ENCODE measurements at regions not wholly inside any gene's neighbourhood (a gene's known extent, or its start where the extent isn't known, plus 50 kb on each side); places are given as distances from the start of the nearest gene placed in this dataset.

DNA sequence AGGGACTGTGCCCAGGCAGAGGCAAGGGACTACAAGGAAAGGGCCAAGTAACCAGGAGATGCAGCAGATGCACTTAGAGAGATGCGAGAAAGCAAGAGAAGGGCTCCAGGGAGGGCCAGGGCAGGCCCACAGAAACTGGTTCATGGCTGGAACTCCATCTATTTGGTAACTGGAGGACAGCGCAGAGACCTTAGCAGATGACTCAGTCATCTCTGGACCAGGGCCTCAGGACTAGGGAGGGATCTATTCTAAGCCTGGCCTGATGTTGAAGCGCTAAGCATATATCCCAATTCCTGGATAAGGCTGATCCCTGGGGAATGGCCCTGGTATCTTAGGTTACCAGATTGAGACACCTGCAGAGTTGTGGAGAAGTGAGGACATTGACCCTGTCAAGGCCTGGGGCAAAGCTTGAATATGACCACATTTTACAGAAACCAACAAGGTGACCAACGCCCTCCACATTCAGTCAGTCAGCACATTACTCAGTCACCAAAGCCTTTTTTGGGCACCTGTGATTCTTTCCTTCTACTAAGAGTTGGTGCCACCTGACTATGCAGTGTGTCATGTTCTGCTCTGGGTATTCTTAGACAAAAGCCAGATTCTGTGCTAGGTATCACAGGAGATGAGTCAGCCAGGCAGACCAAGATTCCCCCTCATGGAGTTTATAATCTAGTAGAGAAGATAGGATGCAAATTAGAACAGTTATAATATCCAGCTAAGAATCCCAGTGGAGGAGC is 68.4 kb upstream of the SLCO3A1 start:
- TF ChIP-seq, protein P1, sequence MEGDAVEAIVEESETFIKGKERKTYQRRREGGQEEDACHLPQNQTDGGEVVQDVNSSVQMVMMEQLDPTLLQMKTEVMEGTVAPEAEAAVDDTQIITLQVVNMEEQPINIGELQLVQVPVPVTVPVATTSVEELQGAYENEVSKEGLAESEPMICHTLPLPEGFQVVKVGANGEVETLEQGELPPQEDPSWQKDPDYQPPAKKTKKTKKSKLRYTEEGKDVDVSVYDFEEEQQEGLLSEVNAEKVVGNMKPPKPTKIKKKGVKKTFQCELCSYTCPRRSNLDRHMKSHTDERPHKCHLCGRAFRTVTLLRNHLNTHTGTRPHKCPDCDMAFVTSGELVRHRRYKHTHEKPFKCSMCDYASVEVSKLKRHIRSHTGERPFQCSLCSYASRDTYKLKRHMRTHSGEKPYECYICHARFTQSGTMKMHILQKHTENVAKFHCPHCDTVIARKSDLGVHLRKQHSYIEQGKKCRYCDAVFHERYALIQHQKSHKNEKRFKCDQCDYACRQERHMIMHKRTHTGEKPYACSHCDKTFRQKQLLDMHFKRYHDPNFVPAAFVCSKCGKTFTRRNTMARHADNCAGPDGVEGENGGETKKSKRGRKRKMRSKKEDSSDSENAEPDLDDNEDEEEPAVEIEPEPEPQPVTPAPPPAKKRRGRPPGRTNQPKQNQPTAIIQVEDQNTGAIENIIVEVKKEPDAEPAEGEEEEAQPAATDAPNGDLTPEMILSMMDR (IDR thresholded peaks at IDR 0.05): no peak
- Mint-ChIP-seq H3K4me1 (peaks cover 4% of the 10 kb centered on the region), H3K9me3 (no peaks in the 10 kb centered on the region), H3K27me3 (ENCODE audit: low read depth, poor library complexity) (peaks cover 19% of the 10 kb centered on the region), H3K4me3 (no peak overlapping the region), H3K36me3 (ENCODE audit: low read depth) (no peaks in the 10 kb centered on the region), H3K27ac (no peak overlapping the region)
- no peak for DNase-seq

DNA sequence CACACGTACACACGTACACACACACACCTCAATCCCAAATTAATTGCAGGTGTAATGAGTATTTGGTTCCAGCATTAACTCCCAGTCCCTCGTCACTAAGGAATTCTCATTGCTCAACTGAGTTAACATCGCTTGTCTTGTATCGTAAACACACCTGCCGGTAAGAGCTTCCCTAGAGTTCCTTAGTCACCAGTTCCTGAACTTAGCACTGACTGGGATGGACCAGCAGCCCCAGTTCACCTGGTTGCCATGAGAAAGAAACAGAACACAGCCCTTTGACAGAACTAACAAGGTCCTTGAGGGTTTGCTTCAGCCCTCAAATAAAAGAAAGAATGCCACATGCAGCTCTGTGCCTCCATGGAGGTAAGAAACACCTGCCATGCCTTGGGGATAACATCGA is 66.3 kb upstream of the SLCO3A1 start:
- Mint-ChIP-seq H3K9me3 (no peaks in the 10 kb centered on the region), H3K27me3 (ENCODE audit: low read depth, poor library complexity) (peaks cover 15% of the 10 kb centered on the region), H3K27ac (no peak overlapping the region), H3K36me3 (ENCODE audit: low read depth) (no peaks in the 10 kb centered on the region), H3K4me1 (no peaks in the 10 kb centered on the region), H3K4me3 (no peak overlapping the region)
- no peak for DNase-seq
- TF ChIP-seq, protein P1 (IDR thresholded peaks at IDR 0.05): no peak

DNA sequence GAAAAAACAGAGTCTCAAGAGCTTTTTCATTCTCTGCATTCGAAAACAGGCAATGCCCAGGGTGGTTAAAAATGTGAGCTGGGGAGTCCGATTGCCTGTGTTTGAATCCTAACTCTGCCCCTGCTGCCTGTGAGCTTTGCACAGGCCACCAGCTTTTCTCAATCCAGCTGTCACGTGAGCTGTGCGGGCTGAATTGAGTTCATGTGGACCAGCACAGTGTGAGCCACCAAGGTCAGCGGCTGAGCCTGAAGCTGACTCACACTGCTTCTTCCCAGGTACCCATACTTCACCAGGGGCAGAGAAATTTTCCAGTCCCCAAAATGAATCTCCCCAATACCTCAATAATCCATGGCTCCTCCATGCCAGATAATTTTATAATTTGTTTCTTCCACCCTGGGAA is 64.4 kb upstream of the SLCO3A1 start:
- Mint-ChIP-seq H3K9me3 (no peaks in the 10 kb centered on the region), H3K36me3 (ENCODE audit: low read depth) (no peaks in the 10 kb centered on the region), H3K4me3 (no peak overlapping the region), H3K4me1 (no peaks in the 10 kb centered on the region), H3K27me3 (ENCODE audit: low read depth, poor library complexity) (peaks cover 12% of the 10 kb centered on the region), H3K27ac (no peak overlapping the region)
- DNase-seq: no peak
- TF ChIP-seq, protein P1 (IDR thresholded peaks at IDR 0.05): no peak

DNA sequence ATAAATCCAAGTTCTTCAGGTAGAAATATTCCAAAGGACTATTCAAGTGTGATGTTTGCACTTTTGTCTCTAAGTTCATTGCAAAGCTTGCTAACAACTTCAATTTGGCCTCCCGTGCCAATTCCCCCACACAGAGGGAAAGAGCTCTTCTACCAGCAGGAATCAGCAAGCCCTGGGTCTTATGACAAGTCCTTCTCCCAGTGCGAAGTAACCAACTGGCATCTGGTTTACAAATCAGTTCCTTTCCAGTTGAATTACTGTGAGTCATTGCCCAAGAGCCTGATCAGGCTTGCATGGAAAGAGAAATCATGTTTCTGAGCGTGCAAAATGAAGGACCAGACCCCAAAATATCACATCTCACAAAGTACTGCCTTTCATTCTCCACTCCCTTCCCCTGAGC is 62.7 kb upstream of the SLCO3A1 start:
- Mint-ChIP-seq H3K4me3 (no peak overlapping the region), H3K4me1 (no peaks in the 10 kb centered on the region), H3K36me3 (ENCODE audit: low read depth) (no peaks in the 10 kb centered on the region), H3K9me3 (no peaks in the 10 kb centered on the region), H3K27me3 (ENCODE audit: low read depth, poor library complexity) (peaks cover 7% of the 10 kb centered on the region), H3K27ac (no peak overlapping the region)
- no peak for DNase-seq
- TF ChIP-seq, protein P1 (IDR thresholded peaks at IDR 0.05): no peak

DNA sequence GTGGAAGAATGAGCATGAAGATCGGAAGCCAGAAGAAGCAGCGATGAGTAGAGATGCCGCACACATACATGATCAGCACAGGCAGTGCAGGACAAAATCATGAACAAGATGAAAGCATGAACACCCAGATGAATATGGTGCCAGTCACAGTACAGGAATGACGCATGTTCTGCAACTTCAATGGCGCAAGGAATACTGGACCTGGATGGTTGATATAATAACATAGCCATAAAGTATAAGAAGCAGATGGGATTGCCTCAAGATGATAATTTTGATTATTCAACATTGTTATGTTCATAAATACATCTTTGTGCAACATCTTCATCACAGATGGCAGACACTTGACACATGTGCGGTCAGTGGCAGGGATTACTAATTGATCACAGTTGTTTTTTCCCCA is 59.7 kb upstream of the SLCO3A1 start:
- no peak overlapping the region for H3K4me3 Mint-ChIP-seq
- H3K4me1 Mint-ChIP-seq: no peaks in the 10 kb centered on the region
- no peaks in the 10 kb centered on the region for H3K9me3 Mint-ChIP-seq
- no peak overlapping the region for H3K27ac Mint-ChIP-seq
- H3K27me3 Mint-ChIP-seq (ENCODE audit: low read depth, poor library complexity): peaks cover 10% of the 10 kb centered on the region
- no peak for DNase-seq
- no peaks in the 10 kb centered on the region for H3K36me3 Mint-ChIP-seq (ENCODE audit: low read depth)
- TF ChIP-seq, protein P1 (IDR thresholded peaks at IDR 0.05): no peak

DNA sequence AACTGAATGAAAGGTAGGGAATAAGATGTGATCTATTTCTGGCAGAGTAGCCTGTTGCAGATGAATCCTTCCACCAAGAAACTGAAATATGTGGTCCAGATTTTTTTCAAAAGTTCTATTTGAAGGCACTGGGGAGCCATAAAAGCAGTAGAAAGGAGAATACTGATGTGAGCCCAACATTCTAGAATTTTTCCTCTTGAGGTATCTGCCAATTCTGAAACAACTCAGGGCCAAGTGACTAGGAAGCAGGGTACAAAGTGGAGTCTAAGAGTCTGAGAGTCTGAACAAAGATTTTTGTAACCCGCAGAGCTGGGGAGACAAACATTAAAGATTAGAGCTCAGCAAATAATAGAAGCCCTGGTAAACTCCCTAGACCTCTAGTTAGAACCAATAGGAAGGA is 58.3 kb upstream of the SLCO3A1 start:
- Mint-ChIP-seq H3K4me1 (no peaks in the 10 kb centered on the region), H3K9me3 (no peaks in the 10 kb centered on the region), H3K36me3 (ENCODE audit: low read depth) (no peaks in the 10 kb centered on the region), H3K4me3 (no peak overlapping the region), H3K27ac (no peak overlapping the region), H3K27me3 (ENCODE audit: low read depth, poor library complexity) (peaks cover 6% of the 10 kb centered on the region)
- no peak for DNase-seq
- TF ChIP-seq, protein P1 (IDR thresholded peaks at IDR 0.05): no peak
